Islet precursor cell (in vitro differentiated cells): ENCODE measurements at regions not wholly inside any gene's neighbourhood (a gene's known extent, or its start where the extent isn't known, plus 50 kb on each side); places are given as distances from the start of the nearest gene placed in this dataset.

Experiments used
- DNase-seq: peaks from one replicate; pipeline ENCODE4 v3.0.0-alpha.2; 2018

DNA sequence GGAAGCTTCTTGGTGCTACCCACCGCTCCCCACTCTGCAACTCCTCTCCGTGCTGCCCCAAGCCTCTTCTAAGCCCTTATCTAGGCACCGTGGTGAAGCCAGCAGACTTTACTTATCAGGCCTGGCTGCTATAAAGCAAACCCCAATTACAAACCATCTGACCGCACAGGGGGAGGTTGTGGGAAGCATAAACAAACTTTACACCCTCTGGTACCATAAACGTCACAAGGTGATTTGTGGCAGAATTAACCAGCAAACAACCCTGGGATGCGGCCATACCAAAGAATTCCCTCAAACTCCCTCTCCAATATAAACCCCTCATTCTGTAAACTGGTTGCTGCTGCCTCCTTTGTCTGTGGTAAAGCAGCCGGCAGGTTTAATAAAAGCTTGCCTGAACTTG, 55.2 kb downstream of the MAGEC2 start:
- no peak for DNase-seq

GRCh38 chrX:142134533-142134932, 70.6 kb downstream of the MAGEC2 start:
- DNase-seq: no peak

GRCh38 chrX:142096253-142096652, 108.8 kb downstream of the MAGEC2 start:
- no peak for DNase-seq

- DNase-seq: no peak
These were observed 109.3 kb downstream of the MAGEC2 start for GRCh38 chrX:142095651-142096245.

- DNase-seq: no peak
These were observed 115.9 kb downstream of the MAGEC2 start for GRCh38 chrX:142089193-142089592.

- DNase-seq: no peak
These were observed 120.5 kb downstream of the MAGEC2 start for GRCh38 chrX:142084611-142085010.

DNA sequence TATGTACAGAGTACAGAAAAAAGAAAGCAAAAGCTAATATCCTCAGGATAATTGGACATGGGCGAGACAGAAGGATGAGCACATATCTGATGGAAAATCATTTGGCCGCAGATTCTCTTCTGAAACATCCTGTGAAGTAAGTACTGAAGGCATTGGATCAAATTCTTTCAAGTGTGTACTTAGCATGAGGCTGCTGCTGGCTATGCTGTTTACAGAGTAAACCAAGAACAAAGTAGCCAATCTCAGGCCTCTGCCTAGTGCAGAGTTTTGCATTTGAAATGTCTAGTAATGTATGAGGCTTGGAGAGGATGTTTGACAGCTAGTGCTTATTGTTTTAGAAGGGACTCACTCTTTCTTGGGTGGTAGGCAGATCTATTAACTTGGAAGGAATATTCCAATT, 128.5 kb downstream of the MAGEC2 start:
- DNase-seq: no peak

GRCh38 chrX:142068365-142068764, 136.7 kb downstream of the MAGEC2 start:
- DNase-seq: no peak

- DNase-seq: no peak
These were observed 144.9 kb downstream of the MAGEC2 start for GRCh38 chrX:142060191-142060590.

GRCh38 chrX:142054094-142054493, 150.4 kb downstream of the MAGEC1 start:
- DNase-seq: no peak

DNA sequence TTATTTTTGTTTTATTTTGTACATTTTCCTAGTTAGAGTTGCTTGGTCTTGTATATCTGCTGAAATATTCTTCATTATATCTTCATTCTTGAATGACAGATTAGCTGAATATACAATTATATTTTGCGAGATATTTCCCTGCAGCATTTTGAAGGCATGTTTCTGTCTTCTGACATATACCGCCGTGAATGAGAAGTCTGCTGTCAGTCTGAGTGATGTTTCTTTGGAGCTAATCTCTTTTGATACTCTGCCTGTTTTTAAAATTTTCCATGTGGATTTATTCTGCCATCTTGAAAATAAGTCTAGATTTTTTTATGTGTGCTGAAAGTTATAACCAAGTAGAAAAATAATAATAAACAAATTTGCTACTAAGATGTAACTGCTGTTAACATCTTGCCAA, 148.5 kb downstream of the MAGEC1 start:
- no peak for DNase-seq

DNA sequence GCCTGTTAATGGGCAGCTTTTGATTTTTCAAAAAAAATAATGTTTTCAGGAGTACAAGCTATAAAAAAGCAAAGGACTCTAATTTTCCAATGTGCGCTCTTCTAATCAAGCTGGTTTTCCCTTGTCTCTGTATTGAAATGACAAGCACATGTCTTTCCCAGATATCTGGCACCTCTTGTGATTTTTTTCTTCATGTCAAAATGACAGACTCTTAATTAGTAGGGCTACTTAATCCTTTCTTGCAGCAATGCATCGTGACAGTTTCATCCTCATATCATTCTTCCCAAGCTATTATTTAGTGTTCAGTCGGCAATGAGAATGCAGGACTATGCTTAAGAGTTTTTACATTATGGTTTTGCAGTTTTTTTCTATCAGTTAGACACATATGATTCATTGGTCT, 139.5 kb downstream of the MAGEC1 start:
- DNase-seq: no peak

GRCh38 chrX:142040906-142041305, 137.2 kb downstream of the MAGEC1 start:
- DNase-seq: no peak

DNA sequence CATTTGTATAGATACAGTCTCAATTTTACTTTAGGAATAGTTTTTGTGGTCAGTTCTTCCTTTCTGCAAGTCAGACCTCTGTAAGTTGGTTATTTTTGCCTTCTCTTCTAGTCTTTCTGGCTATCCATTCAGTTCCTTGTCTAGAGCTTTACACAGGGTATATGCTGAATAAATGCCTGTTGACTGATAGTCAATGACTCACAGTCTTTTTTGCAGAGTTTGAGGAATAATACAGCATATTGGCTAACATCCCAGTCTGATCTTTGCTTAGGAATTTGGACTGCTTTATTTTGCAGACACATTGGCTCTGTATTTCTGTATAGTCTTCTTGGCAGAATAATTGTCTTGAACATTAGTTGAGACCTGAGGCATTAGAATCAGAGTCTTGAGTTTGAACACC, 132.4 kb downstream of the MAGEC1 start:
- no peak for DNase-seq

DNA sequence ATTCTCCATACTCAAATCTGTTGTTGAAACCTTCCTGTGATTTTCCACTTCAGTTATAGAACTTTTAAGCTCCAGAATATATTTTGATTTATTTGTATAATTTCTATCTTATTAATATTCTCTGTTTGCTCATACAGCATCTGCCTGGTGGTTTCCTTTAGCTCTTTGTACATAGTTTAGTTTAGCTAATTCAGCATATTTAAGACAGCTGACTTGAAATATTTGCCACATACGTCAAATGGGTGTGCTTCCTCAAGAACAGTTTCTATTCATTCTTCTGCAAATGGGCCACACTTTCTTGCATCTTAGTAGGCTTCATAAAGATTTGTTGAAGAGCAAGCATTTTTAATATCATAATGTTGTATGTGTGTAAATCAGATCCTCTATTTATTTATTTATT, 101.8 kb downstream of the MAGEC1 start:
- DNase-seq: no peak

GRCh38 chrX:142002471-142002870, 98.8 kb downstream of the MAGEC1 start:
- no peak for DNase-seq

DNA sequence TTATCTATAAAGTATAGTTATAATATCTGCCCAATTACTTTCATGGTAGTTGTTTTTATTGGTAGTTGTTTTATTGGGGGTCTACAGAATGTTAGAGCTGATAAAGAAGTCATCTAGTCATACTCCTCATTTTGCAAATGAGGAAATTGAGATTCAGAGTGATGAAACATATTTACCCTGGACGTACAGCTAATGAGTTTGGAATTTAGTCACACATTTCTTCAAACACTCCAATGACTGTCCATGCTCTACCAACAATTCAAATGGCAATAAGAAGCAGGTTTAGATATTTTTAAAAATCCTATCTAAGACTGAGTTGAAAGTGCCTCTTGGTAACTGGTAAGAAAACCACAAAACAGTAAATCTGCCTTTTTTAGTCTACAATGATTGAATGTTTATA, 98.2 kb downstream of the MAGEC1 start:
- DNase-seq: no peak

GRCh38 chrX:141989815-141990214, 86.1 kb downstream of the MAGEC1 start:
- DNase-seq: peak; percentile 51

GRCh38 chrX:141989134-141989533, 85.4 kb downstream of the MAGEC1 start:
- DNase-seq: no peak

- no peak for DNase-seq
These were observed 78.6 kb downstream of the MAGEC1 start for GRCh38 chrX:141982296-141982695.

GRCh38 chrX:141975839-141976238, 72.1 kb downstream of the MAGEC1 start:
- no peak for DNase-seq

GRCh38 chrX:141969706-141970105, 66.0 kb downstream of the MAGEC1 start:
- DNase-seq: no peak

DNA sequence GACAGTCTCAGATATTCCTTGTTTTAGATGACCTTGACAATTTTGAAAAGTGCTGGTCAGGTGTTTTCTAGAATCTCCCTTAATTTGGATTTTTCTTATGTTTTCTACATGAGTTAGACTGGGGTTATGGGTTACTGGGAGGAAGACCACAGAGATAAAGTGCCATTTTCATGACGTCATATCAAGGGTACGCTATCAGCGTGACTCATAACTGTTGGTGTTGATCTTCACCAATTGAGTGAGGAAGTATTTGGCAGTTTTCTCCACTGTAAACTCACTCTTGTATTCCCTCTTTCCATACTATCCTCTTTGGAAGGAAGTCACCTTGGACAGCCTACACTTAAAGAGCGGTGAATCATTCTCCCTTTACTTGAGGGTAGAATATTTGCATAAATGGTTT, 56.9 kb downstream of the MAGEC1 start:
- DNase-seq: no peak
